Smooth muscle cell (in vitro differentiated cells): ENCODE measurements at regions not wholly inside any gene's neighbourhood (a gene's known extent, or its start where the extent isn't known, plus 50 kb on each side); places are given as distances from the start of the nearest gene placed in this dataset.

Source experiments
- DNase-seq: peaks from one replicate; lab custom pipeline; 2025; ENCODE audit not compliant: unreplicated experiment; lab: John Stamatoyannopoulos, UW
- H2AFZ ChIP-seq: fragments of 200-600 bp; sonication (generic); 2 replicates; pipeline ENCODE4 v1.6.0; 2016; ENCODE audit warnings: antibody characterized with exemption, low read depth, mild to moderate bottlenecking
- H3F3A ChIP-seq: fragments of 200-600 bp; sonication (generic); 2 replicates; pipeline ENCODE4 v1.6.0; 2017; ENCODE audit warnings: antibody characterized with exemption, low read depth
- H3K27ac ChIP-seq: fragments of 200-600 bp; sonication (generic); 2 replicates; pipeline ENCODE4 v1.5.1; 2016; ENCODE audit warnings: low read depth, mild to moderate bottlenecking
- H3K27me3 ChIP-seq: fragments of 200-600 bp; sonication (generic); 2 replicates; pipeline ENCODE4 v1.6.1; 2016; ENCODE audit warnings: low read depth, mild to moderate bottlenecking
- H3K36me3 ChIP-seq: fragments of 200-600 bp; sonication (generic); 2 replicates; pipeline ENCODE4 v1.5.1; 2016; ENCODE audit warnings: low read depth
- H3K4me1 ChIP-seq: fragments of 200-600 bp; sonication (generic); 2 replicates; pipeline ENCODE4 v1.5.1; 2016; ENCODE audit warnings: low read depth
- H3K4me2 ChIP-seq: fragments of 200-600 bp; sonication (generic); 2 replicates; pipeline ENCODE4 v1.6.0; 2016; ENCODE audit warnings: mild to moderate bottlenecking
- H3K4me3 ChIP-seq: fragments of 200-600 bp; sonication (generic); 2 replicates; pipeline ENCODE4 v1.5.1; 2016; ENCODE audit warnings: mild to moderate bottlenecking
- H3K79me2 ChIP-seq: fragments of 200-600 bp; sonication (generic); 2 replicates; pipeline ENCODE4 v1.6.0; 2016; ENCODE audit warnings: low read depth, mild to moderate bottlenecking
- H3K9ac ChIP-seq: fragments of 200-600 bp; sonication (generic); 2 replicates; pipeline ENCODE4 v1.6.0; 2016; ENCODE audit warnings: low read depth
- H3K9me3 ChIP-seq: fragments of 200-600 bp; sonication (generic); replicated peaks from 2 replicates; pipeline ENCODE4 v1.5.1; 2016; ENCODE audit warnings: low read depth
- H4K20me1 ChIP-seq: fragments of 200-600 bp; sonication (generic); 2 replicates; pipeline ENCODE4 v1.6.0; 2016; ENCODE audit warnings: low read depth
- WGBS: methylation state at CpG from one replicate; pipeline ENCODE4 v1.1.7; 2016; ENCODE audit warnings: low lambda C conversion rate; 5-methylcytosine and 5-hydroxymethylcytosine counted together
- TF ChIP-seq, protein P1 (sequence below): fragments of 200-600 bp; sonication (generic); IDR thresholded peaks from 2 replicates; pipeline ENCODE4 v1.5.1; 2017; ENCODE audit warnings: borderline replicate concordance, mild to moderate bottlenecking, antibody characterized with exemption; ENCODE audit not compliant: insufficient read depth, poor library complexity, severe bottlenecking

DNA sequence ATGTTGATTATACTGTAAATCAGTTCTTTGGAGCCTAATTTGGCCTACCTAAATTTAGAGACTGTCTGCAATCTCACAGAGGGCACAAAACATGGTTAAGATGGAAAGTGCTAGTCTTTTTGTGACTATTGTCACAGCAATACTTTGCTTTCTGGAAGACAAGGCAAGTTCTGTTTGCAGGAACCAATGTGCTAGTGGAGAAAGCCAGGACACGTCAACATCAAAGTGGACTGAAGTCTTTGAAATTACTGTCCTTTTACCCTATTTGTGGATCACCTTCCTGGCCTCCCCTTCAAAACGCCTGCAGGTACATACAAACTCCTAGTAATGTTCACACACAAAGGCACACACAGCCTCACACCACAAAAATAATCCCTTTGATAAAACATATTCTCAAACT is 248.7 kb downstream of the MAN2A1 start:
- 96% methylated on average over 2 of the region's 2 CpGs for WGBS
- no peak overlapping the region for H3K4me3 ChIP-seq
- no peaks in the 10 kb centered on the region for H3F3A ChIP-seq
- peaks cover 41% of the 10 kb centered on the region for H3K27me3 ChIP-seq
- peaks cover 7% of the 10 kb centered on the region for H3K4me1 ChIP-seq
- no peak overlapping the region for H3K27ac ChIP-seq
- no peaks in the 10 kb centered on the region for H3K36me3 ChIP-seq
- H3K9me3 ChIP-seq, result peaks cover 3% of the 10 kb centered on the region
- no peak overlapping the region for H2AFZ ChIP-seq
- no peaks in the 10 kb centered on the region for H4K20me1 ChIP-seq
- no peak for DNase-seq
- no peaks in the 10 kb centered on the region for H3K79me2 ChIP-seq
- TF ChIP-seq, protein P1, sequence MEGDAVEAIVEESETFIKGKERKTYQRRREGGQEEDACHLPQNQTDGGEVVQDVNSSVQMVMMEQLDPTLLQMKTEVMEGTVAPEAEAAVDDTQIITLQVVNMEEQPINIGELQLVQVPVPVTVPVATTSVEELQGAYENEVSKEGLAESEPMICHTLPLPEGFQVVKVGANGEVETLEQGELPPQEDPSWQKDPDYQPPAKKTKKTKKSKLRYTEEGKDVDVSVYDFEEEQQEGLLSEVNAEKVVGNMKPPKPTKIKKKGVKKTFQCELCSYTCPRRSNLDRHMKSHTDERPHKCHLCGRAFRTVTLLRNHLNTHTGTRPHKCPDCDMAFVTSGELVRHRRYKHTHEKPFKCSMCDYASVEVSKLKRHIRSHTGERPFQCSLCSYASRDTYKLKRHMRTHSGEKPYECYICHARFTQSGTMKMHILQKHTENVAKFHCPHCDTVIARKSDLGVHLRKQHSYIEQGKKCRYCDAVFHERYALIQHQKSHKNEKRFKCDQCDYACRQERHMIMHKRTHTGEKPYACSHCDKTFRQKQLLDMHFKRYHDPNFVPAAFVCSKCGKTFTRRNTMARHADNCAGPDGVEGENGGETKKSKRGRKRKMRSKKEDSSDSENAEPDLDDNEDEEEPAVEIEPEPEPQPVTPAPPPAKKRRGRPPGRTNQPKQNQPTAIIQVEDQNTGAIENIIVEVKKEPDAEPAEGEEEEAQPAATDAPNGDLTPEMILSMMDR, result no peak
- no peak overlapping the region for H3K9ac ChIP-seq
- H3K4me2 ChIP-seq, result no peak overlapping the region

DNA sequence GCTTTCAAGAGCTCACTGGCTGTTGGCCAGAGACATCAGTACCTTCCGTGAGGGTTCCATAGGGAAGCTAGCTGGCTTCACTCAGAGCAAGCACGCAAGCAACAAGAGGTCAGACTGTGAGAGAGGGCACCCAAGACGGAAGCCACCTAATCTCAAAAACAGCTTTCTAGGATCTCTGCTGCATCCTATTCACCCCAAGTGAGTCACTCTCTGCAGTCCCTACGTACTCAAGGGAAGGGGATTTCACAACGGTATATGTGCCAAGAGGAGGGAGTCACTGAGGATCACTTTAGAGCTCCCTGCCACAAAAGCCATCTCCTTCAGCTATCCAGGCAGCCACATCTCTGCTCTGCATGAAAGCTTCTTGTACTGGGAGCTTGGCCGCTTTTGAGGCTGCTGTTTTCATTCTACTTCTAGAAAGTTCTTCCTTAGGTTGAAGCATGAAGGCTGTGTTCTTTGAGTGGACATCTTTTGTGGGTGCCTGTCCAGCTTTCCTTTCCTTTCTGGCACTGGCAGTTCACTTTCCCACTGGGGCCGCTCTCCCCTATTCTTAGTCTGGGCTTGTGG is 249.5 kb downstream of the MAN2A1 start:
- WGBS, result 71% methylated on average over 7 of the region's 7 CpGs

GRCh38 chr5:109942646-109943045 is 252.9 kb downstream of the MAN2A1 start:
- Histone ChIP-seq H3K4me1 (no peaks in the 10 kb centered on the region), H3K9ac (no peak overlapping the region), H3K4me2 (no peak overlapping the region), H3K4me3 (no peak overlapping the region), H3K27me3 (peaks cover 40% of the 10 kb centered on the region), H2AFZ (no peak overlapping the region), H3K36me3 (no peaks in the 10 kb centered on the region), H3K79me2 (no peaks in the 10 kb centered on the region), H3K27ac (no peak overlapping the region), H3K9me3 (no peaks in the 10 kb centered on the region), H4K20me1 (no peaks in the 10 kb centered on the region), H3F3A (no peaks in the 10 kb centered on the region)
- TF ChIP-seq, protein P1, result no peak
- 100% methylated on average over 1 of the region's 1 CpG for WGBS
- DNase-seq, result no peak

More for the DNA sequence above, 249.5 kb downstream of the MAN2A1 start:
- Histone ChIP-seq H3K27ac (no peak overlapping the region), H2AFZ (no peak overlapping the region), H4K20me1 (no peaks in the 10 kb centered on the region), H3K4me2 (no peak overlapping the region), H3K27me3 (peaks cover 37% of the 10 kb centered on the region), H3K36me3 (no peaks in the 10 kb centered on the region), H3K9me3 (no peaks in the 10 kb centered on the region), H3K79me2 (no peaks in the 10 kb centered on the region), H3K9ac (no peak overlapping the region), H3F3A (no peaks in the 10 kb centered on the region), H3K4me1 (peaks cover 7% of the 10 kb centered on the region), H3K4me3 (no peak overlapping the region)
- TF ChIP-seq, protein P1, result no peak
- no peak for DNase-seq

DNA sequence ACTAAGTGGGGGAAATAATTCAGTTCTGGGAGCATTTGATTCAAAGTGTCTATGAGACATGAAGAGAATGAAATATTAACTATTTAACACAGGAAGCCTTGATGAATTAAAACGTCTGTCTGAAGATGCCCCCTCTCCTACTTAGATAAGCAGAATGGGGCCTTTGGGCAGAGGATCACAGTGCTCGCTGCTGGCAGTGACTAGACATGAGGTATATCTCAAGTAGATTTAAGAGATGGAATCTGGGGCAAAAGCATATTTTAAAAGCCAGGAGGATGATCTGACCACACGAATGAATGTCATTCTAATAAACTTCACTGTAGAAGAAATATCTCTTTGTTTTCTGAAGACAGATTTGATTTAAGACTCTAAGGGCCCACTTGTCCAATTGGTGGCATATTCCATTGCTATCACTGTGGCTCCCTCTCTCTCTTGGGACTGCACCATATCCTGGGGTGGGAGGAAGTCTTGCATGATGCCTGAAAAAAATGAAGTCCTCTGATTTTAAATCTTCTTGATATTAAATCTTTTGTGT is 254.0 kb downstream of the MAN2A1 start:
- Histone ChIP-seq H3K4me1 (no peaks in the 10 kb centered on the region), H2AFZ (no peak overlapping the region), H3F3A (no peaks in the 10 kb centered on the region), H3K4me3 (no peak overlapping the region), H3K79me2 (no peaks in the 10 kb centered on the region), H3K36me3 (no peaks in the 10 kb centered on the region), H3K27ac (no peak overlapping the region), H4K20me1 (no peaks in the 10 kb centered on the region), H3K9me3 (no peaks in the 10 kb centered on the region), H3K9ac (no peak overlapping the region), H3K4me2 (no peak overlapping the region), H3K27me3 (peaks cover 34% of the 10 kb centered on the region)
- TF ChIP-seq, protein P1, result no peak
- no peak for DNase-seq
- WGBS, result 60% methylated on average over 3 of the region's 3 CpGs
